GM12892 (cell line): ENCODE measurements at regions not wholly inside any gene's neighbourhood (a gene's known extent, or its start where the extent isn't known, plus 50 kb on each side); places are given as distances from the start of the nearest gene placed in this dataset.
"Not testable (repeated sequence)": the region's sequence is repeated elsewhere in the genome, so short reads cannot be mapped to it uniquely, and the experiment has no call there.

Source experiments
- DNase-seq: peaks from one replicate; pipeline ENCODE4 v3.0.0; 2011; ENCODE audit not compliant: insufficient read length
- FAIRE-seq: peaks from 2 replicates; lab custom pipeline; 2011; peaks lifted over from hg19 to GRCh38; lab: Jason Lieb, UNC
- POLR2A ChIP-seq: IDR thresholded peaks from 2 replicates; pipeline ENCODE4 v1.6.1; 2011; ENCODE audit warnings: low read depth, low read length, control low read depth
- POLR2AphosphoS5 ChIP-seq: IDR thresholded peaks from 2 replicates; pipeline ENCODE4 v1.6.1; 2011; ENCODE audit warnings: low read depth, low read length, control low read depth
- TAF1 ChIP-seq: IDR thresholded peaks from 2 replicates; pipeline ENCODE4 v1.6.1; 2011; ENCODE audit warnings: low read depth, mild to moderate bottlenecking, control low read depth, low read length, borderline replicate concordance

DNA sequence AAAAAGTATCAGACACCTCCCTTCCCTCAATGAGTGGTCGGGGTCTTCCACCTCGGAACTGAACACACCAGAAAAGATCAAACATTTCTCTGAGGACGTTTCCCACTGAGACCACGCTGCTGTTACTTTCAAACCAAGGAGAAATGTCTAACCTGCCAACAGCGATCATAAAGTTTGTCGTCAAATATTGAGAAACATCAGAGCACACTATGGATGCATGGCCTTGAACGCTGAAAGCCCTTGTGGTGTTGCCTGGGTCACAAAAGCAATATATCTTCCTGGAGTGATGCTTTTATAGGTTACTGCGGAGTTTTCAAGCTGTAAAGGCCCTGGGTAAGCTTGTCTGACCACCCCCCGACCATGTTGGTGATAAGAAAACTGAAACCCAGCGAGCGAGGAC is 70.2 kb upstream of the ID2 start:
- FAIRE-seq (no peak), DNase-seq (no peak)
- TF ChIP-seq TAF1: no peak
- no peak for TF ChIP-seq POLR2AphosphoS5
- TF ChIP-seq POLR2A: no peak

DNA sequence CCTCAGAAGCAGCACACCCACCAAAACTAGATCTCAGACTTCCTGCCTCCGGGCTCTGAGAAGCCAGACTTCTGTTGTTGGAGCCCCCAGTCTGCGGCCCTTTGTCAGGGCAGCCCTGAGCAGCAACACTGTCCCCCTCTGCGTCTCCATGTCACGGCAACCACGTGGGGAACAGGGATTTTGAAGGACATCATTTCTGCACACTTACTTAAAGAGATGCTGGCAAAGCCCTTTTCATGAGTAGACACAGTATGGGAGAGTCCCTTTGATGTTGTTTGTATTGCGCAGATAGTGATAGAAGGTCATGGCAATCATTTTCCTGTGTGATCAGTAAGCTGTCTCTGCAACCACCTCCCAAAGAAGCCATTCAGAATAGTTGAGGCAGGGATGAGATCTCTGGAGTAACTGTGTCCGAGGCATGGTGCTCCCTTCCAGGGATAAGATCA is 69.1 kb upstream of the ID2 start:
- TF ChIP-seq TAF1 (no peak), POLR2AphosphoS5 (no peak), POLR2A (no peak)
- no peak for FAIRE-seq
- DNase-seq: no peak

DNA sequence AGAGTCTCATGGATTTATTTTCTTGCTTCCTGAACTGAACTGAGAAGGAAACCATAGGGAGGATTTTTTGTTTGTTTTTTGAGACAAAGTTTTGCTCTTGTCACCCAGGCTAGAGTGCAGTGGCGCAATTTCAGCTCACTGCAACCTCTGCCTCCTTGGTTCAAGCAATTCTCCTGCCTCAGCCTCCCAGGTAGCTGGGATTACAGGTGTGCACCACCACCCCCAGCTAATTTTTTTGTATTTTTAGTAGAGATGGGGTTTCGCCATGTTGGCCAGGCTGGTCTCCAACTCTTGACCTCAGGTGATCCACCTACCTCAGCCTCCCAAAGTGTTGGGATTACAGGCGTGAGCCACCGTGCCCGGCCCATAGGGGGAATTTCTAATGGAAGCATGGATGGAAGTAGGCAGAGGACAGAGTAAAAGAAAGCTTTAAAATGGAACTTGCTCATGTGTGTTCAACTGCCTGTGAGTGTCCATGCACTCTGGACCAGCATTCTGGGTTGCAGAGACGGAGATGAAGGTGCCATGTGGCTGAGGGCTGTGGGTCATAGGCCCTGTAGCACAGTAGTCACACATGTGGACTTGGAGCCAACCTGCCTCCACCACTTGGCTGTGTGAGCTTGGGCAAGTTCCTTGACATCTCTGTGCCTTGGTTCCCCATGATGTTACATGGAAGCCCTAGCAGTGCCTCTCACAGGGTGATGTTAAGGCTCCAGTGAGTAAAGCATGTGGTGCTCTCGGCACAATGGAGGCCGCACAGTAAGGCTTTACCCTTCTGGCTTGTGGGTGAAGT is 68.5 kb upstream of the ID2 start:
- not testable (repeated sequence) for FAIRE-seq, DNase-seq

DNA sequence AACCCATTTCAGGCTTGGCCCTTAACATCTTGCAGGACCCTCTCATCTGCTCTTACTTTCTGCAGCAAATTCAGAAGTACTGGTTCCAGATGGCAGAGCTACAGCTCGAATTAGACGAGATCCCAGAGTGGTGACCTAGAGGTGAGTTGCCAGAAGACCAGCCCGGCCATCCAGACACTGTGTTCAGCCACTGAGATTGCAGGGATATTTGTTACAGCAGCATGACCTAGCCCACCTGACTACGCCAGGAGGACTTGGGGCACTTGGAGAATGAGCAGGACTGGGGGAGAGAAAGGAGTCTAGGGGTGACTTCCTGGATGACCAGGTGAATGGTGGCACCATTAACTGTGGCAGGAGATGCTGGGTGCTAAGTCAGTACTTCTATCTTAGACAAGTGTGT is 67.2 kb upstream of the ID2 start:
- DNase-seq (no peak), FAIRE-seq (no peak)
- TF ChIP-seq TAF1 (no peak), POLR2AphosphoS5 (no peak), POLR2A (no peak)

DNA sequence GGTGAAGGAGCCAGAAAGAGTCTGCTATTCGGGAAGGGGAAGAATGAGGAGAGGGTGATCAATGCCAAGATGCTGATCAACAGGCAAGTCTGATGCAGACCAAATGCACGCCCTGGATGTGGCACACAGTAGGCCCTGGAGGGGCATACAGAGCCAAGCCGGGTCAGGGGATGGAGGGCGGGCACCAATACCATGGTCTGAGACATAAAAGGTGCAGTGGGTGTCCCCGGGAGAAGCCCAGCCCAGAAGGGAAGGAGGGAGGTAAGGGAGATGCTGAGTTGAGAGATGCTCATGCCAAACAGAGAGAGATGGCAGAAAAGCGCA is 66.6 kb upstream of the ID2 start:
- TF ChIP-seq POLR2AphosphoS5 (no peak), POLR2A (no peak), TAF1 (no peak)
- no peak for FAIRE-seq

DNA sequence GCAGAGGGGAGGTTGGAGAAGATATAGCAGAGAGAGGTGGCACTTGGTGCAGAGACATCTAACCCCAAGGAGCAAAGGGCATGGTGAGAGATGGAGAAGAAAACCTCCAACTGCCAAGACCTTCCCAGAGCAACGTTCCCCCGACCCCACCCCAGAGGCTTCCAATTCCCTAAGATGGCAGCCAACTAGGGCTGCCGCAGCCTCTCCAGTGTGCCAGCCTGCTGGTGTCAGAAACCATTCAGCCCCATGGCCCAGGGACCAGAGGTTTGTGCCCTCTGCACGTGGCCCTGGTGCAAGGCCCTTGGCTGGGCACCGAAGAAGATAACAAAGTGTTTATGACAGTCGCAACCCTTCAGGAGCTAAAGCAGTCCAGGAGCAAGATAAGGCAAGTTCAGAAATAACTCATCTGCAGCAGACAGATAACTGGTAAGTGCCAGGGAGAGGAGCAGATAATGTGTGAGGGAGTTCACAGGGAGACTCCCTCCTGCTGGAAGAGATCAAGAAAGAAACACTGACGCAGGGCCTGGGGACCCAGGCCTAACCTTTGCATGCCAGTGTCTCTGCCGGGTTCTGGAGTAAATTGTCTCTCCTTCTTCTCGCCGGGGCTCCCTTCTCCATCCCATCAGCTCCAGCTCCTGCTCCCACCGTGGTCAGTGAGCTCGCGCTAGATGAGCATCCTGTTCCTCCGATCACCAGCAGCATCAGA is 66.1 kb upstream of the ID2 start:
- no peak for TF ChIP-seq TAF1
- no peak for TF ChIP-seq POLR2AphosphoS5
- TF ChIP-seq POLR2A: no peak
- DNase-seq: no peak
- FAIRE-seq: no peak

More for the DNA sequence above, 66.6 kb upstream of the ID2 start:
- DNase-seq: no peak

DNA sequence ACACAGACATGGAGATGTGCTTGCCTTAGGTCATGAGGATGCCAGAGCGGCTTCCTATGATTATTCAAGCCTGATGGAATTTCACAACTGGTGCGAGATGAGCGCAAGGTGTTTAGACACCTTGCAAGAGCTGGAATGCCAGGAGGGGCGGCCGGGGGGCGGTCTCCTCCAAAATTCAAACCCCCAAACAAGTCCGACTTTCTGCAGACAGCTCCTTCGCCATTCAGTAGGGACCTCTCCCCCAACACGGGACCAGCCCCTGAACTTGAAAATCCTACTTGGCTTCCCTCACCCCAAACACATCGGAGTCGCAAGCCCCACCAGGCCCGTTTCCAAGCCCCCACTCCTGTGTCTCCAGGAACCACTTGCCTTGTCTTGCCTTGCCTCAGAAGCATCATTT is 64.8 kb upstream of the ID2 start:
- FAIRE-seq (no peak), DNase-seq (no peak)
- TF ChIP-seq TAF1: no peak
- TF ChIP-seq POLR2AphosphoS5: no peak
- TF ChIP-seq POLR2A: no peak

DNA sequence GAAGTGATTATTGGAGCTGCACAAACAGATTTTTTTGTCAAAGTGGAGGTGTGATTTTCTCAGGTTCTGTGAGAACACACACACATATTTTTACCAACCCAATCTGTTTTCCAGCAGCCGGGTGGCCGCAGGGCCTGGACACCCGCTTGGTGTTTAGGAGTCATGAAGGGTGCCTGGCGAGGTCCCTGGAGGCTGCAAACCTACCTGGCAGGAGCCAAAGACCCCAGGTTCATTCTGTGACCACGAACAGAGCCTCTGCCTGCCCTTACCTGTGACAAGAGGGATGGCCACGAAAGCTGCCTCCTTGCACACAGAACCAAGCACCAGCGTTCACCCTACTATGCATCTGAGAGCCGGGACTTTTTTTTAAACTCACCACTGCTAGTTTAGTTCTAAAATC is 64.3 kb upstream of the ID2 start:
- DNase-seq (no peak), FAIRE-seq (no peak)

DNA sequence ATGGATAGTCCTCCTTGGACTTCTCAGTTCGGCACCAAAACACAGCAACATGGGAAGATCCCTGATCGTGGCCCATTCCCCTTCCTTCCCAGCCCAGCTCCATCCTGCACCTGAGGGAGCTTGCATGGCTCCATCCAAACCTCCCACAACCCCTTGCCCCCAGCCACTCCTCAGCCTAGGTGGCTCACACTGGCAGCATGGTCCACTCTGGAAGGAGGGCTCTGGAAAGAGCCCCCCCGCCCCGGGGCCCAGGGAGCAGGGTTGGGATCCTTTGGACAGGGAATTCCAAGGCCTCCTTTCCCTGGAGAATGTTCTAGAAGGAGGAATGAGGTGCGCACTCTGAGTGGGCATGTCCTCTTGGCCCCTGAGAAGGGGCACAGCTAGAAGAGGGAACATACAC is 62.8 kb upstream of the ID2 start:
- DNase-seq: no peak
- TF ChIP-seq TAF1: no peak
- no peak for TF ChIP-seq POLR2A
- no peak for TF ChIP-seq POLR2AphosphoS5
- no peak for FAIRE-seq

More for the DNA sequence above, 64.3 kb upstream of the ID2 start:
- TF ChIP-seq POLR2A: no peak
- no peak for TF ChIP-seq TAF1
- no peak for TF ChIP-seq POLR2AphosphoS5

DNA sequence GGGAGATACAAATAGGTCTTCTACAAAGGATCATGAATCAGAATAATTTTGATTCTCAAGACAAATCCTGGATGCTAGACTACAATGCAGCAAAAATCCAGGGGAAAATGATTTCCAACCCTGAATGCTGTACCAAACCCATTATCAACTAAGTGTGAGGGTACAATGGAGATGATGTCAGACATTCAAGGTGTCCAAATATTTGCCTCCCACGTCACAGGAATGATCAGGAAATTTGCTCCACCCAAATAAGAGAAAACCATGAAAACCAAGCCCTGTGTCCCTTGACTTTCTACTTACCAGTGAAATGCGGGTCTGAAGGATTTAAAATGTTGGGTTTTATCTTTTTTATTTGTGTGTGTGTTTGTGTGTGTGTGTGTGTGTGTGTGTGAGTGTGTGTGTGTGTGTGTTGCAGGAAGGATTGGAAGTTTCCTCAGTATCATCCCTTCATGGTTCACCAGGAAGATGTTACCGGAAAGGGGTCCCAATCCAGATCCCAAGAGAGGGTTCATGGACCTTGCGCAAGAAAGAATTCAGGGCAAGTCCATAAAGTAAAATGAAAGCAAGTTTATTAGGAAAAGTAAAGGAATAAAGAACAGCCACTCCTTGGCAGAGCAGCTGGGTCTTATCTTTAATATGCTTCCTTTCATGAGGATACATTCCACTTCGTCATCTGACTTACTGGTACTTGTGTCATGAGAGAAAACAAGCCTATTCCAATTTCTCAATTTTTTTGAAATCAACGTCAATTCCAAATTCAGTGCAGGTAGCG is 61.1 kb upstream of the ID2 start:
- no peak for DNase-seq
- TF ChIP-seq TAF1 (no peak), POLR2AphosphoS5 (no peak), POLR2A (no peak)
- no peak for FAIRE-seq

DNA sequence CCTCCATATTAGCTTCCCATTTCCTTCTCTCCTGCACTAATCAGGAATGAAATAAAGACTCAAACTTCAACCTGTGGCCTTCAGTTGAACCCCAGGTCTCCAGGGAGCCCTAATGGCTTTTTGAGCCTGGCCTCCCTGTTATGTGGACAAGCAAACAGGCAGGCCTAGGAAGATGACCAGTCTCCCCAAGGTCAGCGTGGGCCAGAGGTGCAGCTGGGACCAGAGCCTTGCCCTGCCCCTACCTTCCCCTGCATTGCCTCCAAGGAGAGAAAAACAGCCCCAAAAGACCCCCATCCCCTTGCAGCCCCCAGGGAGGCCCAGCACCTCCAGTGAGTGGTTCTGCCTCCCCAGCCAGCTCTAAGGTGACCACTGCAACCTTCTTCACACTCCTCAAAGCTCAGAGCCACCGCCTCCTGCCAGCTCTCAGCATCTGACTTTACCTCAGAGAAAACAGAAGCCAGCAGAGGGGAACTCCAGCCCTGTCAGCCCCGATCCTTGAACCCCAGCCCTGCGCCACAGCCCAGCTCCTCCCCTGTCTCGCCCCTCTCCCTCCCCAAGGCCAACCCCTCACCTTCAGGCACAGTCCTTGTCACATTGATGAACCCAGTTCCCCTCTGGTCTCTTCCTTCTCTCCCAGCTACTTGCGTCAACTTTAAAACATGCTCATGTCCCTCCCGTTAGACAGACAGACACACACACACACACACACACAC is 59.5 kb upstream of the ID2 start:
- TF ChIP-seq POLR2A: no peak
- TF ChIP-seq POLR2AphosphoS5: no peak
- no peak for TF ChIP-seq TAF1
- DNase-seq (no peak), FAIRE-seq (no peak)

DNA sequence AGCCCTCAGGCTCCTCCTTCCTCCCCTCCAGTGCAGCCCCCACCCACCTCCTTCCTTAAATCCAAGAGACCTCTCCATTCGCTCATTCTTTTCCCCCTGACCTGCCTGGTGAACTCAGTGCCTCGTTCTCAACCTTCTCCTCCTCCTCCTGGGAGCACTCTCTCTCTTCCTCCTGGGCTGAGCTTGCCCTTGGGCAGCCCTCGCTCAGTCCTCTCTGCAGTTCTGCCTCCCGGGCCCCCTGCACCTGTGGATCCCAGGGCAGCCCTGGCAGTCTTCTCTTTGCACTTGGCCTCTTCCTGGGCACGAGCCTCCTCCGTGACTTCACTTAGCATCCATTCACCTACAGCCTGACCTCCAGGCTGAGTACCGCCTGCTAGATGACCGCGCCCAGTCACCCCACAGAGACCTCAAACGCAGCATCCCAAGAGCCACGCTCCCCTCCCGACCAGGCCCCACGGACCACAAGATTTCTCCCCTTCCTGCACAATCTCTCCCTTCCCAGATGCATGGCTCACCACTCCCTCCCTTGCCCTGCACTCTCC is 58.9 kb upstream of the ID2 start:
- DNase-seq (no peak), FAIRE-seq (no peak)
- TF ChIP-seq POLR2A (no peak), TAF1 (no peak), POLR2AphosphoS5 (no peak)
